Stimulated activated CD8-positive, alpha-beta memory T cell treated with anti-CD3 and anti-CD28 coated beads, Interleukin-12 subunit alpha, Interleukin-12 subunit beta, amount 100 ng/mL, for 24 hours (primary cell): ENCODE measurements at regions not wholly inside any gene's neighbourhood (a gene's known extent, or its start where the extent isn't known, plus 50 kb on each side); places are given as distances from the start of the nearest gene placed in this dataset.

Source experiments
- DNase-seq: peaks from one replicate; pipeline ENCODE4 v3.0.0-alpha.2; 2020; ENCODE audit errors: extremely low read depth

DNA sequence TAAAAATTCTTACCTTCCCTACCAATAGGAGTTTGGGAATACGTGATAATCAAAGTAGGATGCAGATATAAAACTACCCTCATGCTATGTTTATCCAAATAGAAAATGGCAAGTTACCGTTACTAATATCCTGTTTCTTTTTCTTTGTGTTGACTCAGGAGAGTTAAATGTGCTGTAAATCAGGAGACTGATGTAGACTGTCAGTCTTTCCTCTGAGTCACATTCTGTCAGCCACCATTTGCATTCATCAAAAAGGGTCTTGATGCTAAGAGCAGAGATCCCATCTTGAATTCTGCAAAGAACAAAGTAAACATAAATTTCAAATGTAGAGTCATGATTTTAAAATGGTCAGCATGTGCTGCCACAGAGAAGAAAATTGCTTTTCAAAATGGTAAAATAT is 712.8 kb downstream of the SOCS6 start:
- no peak for DNase-seq

GRCh38 chr18:70998490-70998889 is 709.6 kb downstream of the SOCS6 start:
- DNase-seq = no peak

DNA sequence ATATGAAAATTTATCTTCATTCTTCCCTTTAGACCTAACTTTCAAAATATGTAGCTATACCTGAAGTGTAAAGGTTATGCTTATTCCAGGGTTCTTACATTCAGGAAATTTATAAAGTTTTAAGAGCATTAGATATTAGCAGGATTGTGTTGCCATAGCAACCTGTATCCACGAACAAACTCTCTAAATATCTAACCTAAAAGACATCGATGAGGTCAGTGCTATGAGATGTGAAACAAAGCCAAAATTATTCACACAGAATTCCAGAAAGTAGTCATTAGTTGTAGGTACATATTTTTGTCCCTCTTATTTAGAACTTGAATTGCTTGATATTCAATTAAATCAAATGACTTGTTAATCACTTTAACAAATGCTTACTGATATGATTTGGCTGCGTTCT is 705.3 kb downstream of the SOCS6 start:
- DNase-seq = no peak

DNA sequence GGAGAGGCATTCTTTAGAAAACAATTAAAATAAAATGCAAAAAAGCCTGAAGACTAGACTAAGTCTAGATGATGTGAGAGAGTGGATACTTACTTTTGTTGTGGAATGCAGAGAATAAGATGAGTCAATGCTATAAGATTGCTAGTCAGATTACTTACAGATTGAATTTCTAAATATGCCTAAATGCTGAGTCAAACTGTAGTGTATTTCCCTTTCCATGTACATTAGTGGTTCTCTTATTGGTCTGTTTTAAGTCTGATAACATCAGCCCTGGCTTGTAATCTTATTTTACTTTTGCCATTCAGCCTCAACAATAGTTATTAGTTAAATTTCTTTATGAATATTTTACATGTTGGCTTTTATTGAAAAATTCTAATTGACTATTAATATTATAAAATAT is 702.7 kb downstream of the SOCS6 start:
- DNase-seq = no peak

GRCh38 chr18:70985948-70986347 is 697.1 kb downstream of the SOCS6 start:
- no peak for DNase-seq

DNA sequence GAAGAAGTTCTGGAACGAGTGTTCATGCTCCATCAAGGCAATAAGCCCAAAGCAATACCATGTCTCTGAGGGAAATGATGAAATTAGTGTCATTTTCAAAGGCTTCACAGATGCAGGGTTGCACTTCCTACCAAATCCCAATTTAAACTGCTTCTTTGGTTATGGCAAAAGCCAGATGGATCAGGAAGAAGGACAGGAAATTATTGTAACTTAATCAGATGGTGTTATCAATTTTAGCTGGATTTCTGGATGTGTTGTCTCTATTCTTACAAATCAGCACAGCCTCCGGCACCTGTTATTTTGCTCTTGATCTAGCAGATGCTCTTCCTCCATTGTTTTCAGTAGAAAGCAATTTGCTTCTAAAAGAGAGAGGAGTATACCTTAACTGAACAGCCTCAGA is 693.4 kb downstream of the SOCS6 start:
- DNase-seq = no peak

DNA sequence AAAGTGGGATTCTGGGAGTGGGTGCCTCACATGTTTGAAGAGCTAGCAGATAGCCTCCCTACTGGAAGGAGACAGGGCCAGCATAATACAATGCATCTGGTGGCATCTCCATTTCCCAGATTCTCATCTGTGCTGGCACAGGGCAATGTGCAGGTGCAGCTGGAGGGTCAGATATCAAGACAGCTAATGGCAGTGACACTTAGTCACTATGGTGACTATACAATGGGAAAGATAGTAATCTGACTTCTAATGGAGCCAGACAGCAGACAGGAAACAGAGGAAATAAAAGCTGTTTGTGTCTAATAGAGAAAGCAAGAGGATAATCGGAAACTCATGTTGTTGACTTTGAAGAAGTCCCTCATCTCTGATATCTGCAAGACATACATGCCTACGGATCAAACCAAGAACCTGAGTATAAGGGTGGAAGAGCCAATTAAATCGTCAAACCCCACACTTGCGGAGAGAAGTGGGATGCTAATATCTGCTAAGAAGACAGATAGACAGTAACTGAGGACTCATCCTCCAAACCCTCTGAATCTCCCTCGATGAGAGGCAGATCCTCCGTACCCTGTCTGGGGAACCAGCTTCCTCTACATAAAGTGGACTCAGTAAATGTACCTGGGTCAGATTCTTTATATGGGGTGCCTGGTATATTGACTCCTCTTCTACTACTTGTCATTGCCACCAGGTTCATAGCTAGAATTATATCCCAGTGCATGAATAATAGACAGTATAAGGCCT is 692.7 kb downstream of the SOCS6 start:
- no peak for DNase-seq

- DNase-seq = no peak
Measured at GRCh38 chr18:70973626-70974025, 684.8 kb downstream of the SOCS6 start.

- no peak for DNase-seq
Measured at GRCh38 chr18:70966419-70966818, 677.6 kb downstream of the SOCS6 start.

DNA sequence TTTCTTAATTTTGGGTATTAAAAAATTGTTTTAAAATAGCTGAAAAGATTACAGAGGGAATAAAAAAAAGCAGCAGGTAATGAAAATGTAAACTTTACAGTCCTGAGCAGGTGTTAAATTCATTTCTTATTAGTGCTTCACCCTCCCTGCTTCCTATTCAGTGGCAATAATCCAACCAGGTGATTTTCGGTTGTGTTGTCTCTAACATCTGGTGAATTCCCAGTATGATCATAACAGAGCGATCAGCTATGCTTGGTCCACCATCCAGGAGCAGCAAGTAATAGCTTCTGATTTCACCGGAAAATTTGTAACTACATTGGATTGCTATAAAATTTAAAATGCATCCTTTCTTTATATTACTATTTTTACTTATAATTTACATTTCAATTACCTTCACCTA is 673.1 kb downstream of the SOCS6 start:
- DNase-seq = no peak

DNA sequence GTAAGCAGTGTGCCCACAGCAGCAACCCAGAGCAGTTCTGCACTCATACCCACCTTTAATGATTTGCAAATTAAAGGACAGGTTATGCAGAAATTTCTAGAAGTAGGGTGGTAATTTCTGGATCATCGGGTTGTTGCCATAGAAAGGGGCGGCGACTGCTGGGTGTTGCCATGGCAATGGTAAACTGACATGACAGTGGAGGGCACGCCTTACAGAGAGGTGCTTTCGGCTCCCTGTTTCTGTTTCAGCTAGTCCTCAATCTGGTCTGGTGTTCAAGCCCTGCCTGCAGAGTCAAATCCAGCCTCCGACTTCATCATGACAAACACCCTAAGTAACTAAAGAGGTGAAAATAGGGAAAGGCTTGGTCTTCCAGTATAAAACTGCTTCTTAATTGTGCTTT is 667.7 kb downstream of the SOCS6 start:
- no peak for DNase-seq

GRCh38 chr18:70936160-70936559 is 647.3 kb downstream of the SOCS6 start:
- no peak for DNase-seq

DNA sequence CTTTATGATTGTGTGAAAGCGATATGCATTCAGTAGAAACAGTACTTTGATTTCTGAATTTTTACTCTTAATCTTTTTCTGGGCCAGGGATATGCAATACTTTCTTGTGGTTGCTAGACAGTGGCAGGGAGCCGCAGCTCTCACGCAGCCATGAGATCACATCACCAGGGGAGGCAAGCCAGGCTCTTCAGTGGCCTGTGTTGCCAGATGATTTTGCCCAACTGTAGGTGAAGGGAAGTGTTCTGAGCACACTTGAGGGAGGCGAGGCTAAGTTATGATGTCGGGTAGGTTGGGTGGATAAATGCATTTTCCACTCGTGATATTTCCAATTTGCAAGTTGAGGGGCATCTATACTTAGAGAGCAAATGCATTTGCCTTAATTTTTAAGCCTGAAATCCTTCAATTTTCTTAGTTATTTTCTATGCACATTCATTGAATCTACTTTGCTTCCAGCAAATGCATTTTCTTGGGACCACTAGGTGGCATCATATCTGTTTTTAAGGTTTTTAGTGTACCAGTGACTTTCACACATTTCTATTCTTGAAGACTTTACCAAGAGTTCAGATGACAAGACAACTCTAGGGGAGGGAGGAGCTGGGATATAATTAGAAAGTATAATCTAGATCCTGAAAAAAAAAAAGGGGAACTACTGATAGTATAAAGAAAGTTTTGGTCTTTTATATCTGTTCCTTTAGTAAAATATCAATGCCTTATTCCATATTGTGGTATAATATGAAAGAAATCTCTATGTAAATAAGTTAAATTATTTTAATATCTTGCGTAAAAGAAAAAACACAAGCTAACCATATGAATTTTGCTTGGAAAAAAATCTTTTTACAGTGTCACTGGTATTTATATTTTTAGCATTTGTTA is 643.3 kb downstream of the SOCS6 start:
- no peak for DNase-seq

- no peak for DNase-seq
Measured at GRCh38 chr18:70920840-70921374, 632.1 kb downstream of the SOCS6 start.

- DNase-seq = no peak
Measured at GRCh38 chr18:70907673-70908072, 618.8 kb downstream of the SOCS6 start.

- DNase-seq = no peak
Measured at GRCh38 chr18:70892381-70892780, 603.5 kb downstream of the SOCS6 start.

- DNase-seq = no peak
Measured at GRCh38 chr18:70870292-70870691, 581.4 kb downstream of the SOCS6 start.

GRCh38 chr18:70848329-70848728 is 559.5 kb downstream of the SOCS6 start:
- DNase-seq = no peak

DNA sequence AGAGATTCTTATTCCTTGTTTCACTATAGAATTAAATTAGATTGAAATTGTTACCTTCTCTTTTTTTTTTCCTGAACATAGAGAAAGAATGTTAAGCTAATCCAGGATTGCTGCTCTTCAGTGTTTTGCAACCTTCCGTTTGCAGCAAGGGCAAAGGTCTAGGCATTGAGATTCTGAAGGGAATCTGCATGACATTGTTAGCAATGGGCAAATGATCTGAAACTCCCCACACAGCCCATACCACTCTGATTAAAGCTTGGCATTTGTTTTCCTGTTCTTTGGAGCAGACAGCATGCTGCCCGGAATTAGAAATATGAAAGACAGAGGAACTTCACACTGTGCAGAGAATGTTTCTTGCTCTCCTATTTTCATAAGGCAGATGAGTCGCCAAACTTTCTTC is 551.8 kb downstream of the SOCS6 start:
- no peak for DNase-seq

GRCh38 chr18:70827632-70828031 is 538.8 kb downstream of the SOCS6 start:
- DNase-seq = no peak

DNA sequence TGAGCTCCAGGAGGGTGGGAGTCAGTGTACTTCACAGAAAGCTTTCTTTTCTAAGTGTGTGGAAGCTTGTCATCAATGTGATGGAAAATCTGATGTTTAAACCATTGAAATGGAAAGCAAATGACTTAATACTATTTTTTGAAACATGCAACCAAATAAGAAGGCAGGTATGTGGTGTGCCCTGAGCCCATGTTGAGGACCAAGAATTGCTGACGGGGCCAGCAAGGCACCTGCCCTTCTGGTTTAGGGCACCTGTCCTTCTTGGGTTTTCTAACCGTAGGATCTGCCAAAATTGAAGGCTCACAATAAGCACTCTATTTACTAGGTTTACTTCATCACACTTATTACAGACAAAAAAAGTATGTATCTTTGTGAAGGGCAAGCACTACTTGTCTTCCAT is 537.7 kb downstream of the SOCS6 start:
- DNase-seq = no peak

DNA sequence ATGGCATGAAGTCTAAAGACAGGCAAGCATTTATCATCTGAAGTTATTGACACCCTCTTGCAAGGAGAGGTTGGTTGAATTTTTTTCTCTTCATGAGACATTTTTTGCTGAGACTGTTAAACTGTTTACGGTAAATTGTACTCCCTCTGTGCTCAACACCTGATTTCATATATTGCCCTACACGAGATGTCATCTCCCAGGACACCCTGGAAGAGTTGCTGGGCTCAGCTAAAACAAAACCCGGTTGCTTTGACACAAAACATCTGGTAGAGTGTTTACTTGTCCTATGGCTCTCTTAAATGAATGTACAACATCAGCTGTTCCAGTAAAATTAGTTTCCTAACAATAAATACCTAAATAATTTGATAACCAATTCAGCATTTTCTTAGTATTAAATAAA is 533.8 kb downstream of the SOCS6 start:
- DNase-seq = no peak

DNA sequence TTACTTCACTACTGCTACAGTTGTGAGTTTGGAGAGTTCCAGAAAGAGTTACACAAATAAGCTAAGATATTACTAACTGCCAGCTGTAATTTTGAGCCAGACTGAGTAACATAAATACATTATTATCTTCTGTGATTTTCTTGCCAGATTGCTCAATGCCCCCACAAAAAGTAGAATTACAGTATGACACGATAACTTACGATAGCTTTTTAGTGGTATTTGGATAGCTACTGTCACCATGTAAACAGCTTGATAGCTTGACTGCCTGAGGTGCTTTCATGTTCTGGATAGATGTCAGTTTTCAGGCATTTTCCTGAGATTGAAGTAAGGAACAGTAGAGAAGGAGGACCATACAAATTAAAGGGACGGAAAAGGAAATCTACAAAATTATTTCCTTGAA is 533.3 kb downstream of the SOCS6 start:
- DNase-seq = no peak
